NCI-H748 treated with DMSO at 0.1 percent for 48 hours (cell line): ENCODE measurements at regions not wholly inside any gene's neighbourhood (a gene's known extent, or its start where the extent isn't known, plus 50 kb on each side); places are given as distances from the start of the nearest gene placed in this dataset.
"Not testable (repeated sequence)": the region's sequence is repeated elsewhere in the genome, so short reads cannot be mapped to it uniquely, and the experiment has no call there.

Source experiments
- DNase-seq: peaks from one replicate; lab custom pipeline; 2025; lab: John Stamatoyannopoulos, UW

DNA sequence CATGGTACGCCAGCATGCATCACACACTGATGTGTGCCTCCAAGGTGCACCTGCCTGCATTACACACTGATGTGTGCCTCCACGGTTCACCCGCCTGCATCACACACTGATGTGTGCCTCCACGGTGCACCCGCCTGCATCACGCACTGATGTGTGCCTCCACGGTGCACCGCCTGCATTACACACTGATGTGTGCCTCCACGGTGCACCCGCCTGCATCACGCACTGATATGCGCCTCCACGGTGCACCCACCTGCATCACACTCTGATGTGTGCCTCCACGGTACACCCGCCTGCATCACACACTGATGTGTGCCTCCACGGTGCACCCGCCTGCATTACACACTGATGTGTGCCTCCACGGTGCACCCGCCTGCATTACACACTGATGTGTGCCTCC, 223.1 kb upstream of the SHH start:
- not testable (repeated sequence) for DNase-seq

DNA sequence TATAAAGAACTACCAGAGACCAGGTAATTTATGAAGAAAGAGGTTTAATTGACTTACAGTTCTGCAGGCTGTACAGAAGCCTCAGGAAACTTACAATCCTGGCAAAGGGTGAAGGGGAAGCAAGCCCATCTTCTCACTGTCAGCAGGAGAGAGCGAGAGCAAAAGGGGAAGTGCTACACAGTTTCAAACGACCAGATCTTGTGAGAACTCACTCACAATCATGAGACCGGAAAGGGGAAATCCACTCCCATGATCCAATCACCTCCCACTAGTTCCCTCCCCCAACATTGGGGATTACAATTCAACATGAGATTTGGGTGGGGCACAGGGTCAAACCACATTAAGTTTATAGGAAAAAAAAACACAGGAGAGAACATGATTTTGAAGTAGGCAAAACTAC, 222.1 kb upstream of the SHH start:
- no peak for DNase-seq

DNA sequence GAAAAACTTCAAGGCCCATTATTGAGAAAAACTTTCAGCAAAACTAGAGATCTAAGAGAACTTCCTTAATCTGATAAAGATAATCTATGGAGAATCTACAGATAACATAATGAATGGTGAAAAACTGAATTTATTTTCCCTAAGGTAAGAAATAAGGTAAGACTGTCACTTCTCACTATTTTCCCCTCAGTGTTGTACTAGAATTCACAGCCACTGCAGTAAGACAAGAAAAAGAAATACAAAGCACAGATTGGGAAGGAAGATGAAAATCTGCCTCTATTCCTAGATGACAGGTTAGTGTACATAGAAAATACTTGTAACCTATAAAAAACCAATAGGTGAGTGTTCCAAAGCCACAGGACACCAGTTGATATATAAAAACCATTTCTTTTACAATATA, 220.7 kb upstream of the SHH start:
- no peak for DNase-seq

DNA sequence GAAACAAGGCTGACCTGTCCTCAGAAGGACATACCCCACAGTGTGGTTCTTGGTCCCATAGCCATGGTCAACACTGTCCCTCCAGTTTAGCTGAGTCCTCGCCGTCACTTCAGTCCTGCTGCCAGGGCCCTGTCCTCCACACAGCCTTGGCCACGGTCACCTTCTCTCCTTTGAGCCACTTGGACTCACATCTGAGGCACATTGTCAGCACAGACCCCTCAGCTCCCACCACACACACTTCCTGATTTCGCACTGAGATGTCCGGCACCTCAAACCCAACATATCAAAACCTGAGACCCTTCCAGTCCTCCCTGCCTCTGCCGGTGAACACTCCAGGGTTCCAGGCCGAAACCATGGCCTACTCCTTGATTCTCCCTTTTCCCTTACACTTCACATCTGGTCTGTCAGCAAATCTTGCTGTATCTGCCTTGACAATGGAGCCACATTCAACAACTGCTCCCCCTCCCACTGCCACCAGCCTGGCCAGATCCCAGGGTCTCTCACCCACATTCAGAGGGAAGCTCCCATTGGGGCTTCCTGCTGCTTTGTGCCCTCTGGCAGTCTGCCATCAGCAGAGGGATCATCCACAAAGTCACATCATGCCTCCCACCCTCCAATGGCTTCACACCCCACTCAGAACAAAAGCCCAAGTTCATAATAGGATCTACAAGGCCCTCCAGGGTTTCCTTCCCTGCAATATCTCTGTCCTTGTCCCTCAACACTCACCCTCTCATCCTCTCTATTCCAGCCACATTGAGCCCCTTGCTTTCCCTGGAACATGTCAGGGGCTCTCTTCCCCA, 219.6 kb upstream of the SHH start:
- no peak for DNase-seq

DNA sequence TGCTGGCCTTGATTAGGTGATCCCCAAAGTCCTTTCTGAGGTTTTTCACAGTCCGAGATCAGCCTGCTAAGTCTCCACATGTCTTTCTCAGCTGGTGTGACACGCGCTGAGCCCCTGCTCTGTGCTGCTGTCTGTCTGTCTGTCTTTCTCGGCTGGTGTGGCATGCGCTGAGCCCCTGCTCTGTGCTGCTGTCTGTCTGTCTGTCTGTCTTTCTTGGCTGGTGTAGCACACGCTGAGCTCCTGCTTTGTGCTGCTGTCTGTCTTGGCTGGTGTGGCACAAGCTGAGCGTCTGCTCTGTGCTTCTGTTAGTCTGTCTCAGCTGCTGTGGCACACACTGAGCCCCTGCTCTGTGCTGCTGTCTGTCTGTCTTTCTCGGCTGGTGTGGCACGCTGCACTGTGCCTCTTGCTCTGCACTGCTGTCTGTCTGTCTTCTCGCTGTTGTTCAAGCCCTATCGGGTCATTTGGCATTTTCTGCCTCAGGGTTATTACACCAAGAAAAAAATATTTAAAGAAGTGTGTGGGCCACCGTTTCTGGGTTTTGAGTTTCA, 217.3 kb upstream of the SHH start:
- no peak for DNase-seq

DNA sequence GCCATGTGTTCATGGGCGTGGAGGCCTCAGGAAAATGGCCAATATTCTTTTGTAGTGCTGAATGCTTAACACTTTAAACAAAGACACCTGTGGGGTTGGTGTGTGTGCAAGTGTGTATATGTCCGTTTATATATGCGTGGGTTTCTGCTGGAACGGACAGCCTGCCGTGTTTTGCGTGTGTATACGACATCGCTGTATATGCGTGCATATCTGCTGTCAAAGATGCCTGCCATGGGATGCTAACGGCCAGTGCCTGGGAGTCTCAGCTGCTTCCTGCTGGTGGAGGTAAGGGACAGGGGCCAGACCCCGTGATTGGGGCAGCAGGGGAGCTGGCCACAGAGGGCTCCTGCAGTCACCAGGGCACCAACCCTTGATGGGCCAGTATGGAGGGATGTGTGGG, 216.3 kb upstream of the SHH start:
- DNase-seq = no peak

DNA sequence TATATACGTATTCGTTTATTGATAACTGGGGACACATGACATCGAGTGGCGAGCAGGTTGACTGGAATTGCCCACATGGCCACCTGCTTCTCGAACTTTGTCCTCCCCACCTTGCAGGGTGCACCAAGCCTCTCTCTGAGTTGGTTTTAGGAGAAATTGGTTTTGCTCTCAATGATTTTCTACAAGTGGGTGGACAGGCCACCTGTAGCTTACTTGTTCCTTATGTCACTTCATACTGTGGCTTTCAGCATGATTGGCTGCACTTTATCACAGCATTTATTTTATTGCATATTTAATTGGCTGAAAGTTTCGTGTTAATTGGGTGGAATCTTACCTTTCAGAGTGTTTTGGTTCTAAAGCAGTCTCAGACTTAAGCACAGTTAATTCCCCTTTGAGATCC, 215.6 kb upstream of the SHH start:
- DNase-seq = no peak

DNA sequence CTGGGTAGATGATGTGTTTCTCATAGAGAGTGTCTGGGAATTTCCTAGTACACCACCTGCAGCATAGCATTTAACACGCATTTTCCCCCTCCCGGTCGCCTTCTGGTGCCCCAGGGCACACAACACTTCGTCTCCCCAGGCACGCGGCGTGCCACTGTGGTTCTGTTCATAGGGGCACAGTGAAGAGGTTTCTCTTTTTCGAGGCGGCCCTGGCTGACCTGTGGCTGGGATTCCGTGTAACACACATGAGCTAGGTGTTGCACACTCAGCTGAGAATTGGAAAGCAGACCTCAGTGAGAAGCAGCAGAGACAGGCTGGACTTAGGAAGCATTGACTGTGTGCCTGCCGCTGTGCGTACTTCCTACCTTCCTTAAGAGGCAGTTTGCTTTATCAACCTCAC, 214.3 kb upstream of the SHH start:
- DNase-seq = no peak

DNA sequence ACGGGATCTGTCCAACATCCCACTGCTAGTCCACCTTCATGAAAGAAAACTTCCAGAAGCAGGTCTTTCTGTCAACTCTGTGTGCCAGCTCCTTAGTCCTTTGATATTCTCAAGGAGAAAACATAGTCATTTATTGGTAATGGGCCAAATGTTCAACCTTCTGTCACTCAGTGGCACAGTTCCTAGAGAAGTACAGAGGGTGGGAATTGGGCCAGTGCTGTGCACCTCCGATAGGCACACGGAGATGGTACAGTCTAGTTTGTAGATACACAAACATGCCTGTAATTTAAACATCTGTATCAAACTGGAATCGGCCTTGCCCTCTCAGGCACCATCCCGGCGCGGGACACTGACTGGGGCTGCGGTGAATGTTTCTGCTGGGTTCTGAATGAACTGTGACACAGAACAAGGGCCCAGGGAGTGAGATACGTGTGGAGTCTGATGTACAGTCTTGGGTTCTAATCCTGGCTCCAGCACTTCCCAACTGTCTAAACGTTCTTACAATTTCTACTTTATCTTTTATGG, 213.9 kb upstream of the SHH start:
- DNase-seq = no peak

DNA sequence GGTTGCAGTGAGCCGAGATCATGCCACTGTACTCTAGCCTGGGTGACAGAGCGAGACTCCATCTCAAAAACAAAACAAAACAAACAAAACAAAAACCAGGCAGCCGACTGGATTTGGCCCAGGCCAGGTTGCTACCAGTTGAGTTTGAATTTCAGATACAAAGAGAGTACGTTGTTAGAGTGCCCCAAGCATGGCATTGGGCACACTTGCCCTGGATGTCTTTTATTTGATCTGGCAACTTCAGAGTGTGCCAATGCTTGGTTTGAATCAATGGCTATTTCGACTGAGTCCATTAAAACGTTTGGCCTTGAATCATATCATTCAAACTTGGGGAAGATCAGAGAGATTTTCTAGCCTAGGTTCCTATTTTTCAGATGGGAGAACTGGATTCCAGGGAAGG, 213.4 kb upstream of the SHH start:
- no peak for DNase-seq

DNA sequence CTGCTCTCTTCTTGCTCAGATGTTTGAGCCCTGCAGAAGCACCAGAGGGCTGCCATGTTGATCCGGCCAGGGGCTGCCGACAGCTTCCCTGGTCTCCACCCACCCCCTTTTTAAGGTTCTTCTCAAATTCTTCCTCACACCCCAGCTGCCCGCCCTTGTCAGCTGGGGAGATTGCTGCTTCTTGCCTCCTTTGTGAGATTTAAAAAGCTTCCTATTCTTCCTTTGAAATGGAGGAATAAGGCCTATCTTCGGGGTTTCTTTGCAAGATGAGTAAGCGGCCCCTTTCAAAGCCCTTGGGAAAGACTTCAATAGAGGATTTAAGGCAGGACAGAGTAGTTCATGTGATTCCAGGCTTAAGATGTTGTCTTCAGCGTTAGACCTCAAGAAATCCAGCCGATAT, 211.9 kb upstream of the SHH start:
- DNase-seq = no peak

DNA sequence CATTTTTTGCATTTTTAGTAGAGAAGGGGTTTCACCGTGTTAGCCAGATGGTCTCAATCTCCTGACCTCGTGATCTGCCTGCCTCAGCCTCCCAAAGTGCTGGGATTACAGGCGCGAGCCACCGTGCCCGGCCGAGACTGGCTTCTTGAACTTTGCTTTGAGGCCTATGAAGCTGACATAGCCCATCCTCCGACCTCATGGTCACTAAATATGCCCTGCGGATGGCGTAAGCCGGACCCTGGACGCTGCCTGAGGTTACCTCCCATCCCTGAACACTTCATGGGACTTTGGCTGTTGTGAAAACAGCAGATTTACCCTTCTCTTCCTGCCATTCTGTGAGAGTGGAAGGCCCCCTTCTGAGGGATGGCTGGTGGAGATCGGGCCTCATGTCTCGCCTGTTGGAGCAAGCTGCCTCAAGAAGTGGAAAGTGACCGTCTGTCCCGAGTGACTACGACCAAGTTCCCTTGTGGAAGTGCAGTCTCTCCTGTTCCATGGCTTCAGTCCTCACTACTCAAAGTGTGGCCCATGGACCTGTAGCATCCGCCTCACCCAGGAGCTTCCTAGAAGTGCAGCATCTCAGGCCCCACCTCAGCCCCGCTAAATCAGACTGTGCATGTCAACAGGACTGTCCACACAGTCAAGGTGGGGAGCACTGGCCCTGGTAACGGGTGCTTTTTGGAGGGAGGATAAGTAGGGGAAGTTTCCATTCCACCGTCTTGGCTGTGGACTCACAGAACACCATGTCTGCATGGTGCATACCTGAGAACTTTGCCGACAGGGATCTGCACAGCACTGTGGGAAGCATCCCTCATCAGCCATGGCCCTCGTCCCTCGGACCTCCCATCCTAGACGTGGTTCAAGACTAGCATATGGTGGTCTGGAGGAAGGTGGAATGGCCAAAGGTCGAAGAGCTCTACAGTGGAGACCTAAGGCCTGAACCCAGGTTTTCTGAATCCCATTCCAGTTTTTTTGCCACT, 210.5 kb upstream of the SHH start:
- no peak for DNase-seq

DNA sequence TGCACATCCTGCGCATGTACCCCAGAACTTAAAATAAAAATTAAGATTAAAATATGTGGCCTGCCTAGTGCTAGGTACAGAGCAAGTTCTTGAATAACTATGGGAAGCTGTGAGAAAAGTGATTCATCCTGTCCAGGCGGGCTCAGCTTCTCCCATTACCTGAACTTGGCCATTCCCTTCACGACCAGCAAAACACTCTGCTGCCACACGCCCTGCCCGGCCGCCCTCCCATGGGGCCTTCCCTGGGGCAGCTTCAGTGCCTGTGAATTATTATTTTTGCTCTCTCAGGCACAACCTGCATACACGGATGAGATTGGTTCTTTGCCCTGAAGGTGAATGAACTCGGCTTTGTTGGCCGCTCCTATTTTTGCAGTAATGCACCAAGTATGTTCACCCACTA, 209.2 kb upstream of the SHH start:
- DNase-seq = no peak

DNA sequence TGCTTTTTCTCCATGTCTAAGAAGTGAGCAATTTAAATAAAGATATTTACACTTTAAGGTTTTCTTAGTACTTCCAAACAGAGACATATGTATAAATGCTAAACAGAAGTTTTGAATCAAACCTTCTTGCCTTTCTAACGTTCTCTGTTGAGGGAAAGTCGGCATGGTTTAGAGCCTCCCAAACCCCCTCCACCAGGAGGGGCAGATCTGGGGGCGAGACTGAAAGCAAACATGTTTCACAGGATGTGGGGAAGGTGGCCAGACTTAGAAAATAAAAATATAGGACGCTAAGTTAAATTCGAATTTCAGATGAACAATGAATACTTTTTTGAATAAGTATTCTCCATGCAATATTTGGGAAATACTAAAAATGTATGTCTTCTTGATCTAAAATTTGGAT, 208.3 kb upstream of the SHH start:
- DNase-seq = no peak

DNA sequence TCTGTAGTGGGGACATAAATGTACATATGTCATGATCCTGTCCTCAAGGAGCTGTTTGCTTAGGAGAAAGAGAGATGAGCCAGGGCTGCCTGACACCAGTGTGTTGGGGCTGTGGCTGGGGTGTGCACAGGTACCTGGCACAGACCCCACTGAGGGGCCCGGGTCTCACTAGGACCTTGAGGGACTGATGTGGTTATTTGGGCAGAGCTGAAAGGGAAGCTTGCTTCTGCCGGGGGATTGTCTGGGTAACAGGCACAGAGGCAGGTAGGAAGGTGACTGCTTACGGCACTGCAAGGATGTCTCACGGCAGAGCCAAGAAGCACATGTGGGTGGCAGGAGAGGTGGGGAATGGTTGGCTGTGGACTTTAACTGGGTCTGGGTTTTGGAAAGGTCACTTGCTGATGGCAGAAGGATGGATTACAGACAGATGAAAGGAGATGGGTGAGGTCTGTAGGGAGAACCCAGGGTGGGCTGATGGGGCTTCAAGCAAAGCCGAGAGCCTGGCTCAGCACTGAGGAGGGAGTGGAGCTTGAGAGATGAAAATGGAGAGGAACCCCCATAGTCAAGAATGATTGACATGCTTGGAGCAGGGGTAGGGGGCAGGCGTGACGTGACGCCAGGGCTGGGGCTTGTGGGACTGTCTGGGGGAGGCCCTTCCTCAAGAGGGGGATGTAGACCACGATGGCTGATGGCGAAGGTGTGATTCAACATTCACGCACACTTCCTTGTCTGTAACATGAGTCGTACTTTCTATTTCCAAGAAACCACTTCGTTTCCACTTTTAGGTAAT, 207.7 kb upstream of the SHH start:
- DNase-seq = no peak

DNA sequence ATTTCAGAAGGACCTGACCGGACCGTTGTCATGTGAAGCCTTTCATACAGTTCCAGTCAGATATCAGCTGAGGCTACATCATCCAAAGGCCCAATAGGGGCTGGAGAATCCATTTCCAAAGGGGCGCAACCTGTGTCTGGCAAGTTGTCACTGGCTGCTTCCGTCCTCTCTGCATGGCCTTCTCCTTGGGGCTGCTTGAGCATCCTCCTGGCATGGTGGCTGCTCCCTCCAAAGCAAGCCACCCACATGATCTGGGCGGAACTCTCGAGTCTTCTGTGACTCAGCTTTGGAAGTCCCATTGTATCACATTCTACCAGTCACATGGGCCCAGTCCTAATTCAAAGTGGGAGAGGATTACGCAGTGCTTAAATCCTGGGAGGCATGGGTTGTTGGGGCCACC, 207.0 kb upstream of the SHH start:
- DNase-seq = no peak

DNA sequence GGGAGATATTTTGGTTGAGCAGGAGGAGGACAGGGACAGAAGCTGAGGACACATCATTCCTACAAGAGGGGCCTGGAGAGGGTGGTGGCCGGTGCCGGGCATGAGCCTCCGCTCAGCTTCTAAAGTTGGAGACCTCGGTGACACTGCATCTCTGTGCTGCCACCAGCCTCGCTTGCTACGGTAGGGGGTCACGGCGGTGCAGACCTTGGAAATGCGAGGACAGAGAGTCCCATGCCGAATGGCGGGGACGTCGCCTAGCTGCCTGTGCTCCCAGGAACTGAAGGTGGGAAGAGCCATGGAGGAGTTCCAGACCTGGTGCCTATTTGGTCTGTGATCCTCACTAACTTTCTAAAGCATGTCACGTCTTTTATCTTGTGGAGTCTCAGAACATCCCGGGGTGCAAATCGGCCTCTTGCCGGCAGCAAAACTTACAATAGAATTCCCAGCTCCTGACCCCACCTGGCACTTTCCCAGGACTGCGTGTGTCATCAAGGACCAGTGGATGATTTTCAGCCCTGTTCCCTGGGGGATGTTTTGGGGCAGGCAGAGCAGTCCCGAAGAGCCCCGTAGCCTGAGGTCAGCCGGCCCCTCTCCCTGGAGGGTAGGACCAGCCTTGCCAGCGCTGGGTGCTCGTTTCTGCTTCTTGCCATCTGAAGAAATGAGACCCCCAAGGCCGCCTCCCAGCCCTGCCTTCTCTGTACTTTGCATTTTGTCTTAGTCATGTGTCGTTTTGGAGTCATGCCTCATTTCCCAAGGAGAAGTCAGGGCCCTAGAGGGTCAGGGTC, 205.8 kb upstream of the SHH start:
- DNase-seq = no peak

DNA sequence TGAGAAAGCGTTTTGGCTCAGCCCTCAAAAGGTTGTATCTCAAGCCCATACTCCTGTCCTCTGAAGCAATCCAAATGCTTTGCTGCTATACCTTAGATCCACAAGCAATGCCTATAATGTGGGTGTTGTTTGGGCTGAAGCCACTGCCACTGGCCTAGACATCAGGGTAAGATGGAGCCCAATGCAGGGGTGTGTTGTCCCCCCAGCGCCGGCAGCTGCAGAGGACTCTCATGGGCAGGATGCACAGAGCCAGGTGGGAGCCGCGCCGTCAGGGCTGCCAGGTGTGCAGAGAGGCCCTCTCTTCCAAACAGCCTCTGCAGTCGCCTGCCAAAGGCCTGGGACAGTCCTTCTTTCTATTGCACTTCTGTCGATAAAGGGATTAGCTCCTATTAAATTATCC, 205.2 kb upstream of the SHH start:
- DNase-seq = no peak

DNA sequence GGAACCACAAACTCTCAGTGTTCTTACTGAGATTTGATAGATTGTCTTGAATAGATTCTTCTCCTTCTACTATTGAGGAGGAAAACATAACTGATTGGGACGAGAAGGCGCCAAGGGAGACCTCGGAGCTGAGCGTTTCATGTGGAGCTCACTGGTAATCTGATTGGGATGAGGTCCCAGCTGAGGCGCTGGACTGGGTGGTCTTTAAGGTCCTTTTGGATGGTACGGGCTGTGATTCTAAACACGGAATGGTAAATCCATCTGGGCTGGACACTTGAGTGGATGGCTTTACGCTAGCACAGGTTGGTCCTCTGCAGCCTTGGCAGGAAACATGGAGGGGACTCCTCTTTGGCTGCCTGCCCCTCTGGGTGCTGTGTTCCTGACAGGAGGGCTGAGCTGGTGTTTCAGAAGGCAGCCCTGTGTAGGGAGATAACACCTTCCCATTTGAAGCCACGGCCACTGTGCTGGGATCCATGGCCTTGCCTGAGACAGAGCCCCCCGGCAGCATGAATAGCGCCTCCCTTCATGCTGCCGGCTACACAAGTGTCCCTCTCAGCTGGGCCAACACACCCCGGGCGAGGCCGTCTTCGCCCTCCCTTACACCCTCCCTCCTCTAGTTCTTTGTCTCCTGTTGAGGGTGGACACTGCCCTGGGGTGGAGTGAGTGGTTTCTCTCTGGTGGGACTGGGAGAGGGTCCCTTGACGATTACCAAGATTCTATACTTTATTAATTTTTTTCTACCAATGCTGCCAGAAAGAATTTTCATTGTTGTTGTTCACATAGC, 203.2 kb upstream of the SHH start:
- DNase-seq = no peak

DNA sequence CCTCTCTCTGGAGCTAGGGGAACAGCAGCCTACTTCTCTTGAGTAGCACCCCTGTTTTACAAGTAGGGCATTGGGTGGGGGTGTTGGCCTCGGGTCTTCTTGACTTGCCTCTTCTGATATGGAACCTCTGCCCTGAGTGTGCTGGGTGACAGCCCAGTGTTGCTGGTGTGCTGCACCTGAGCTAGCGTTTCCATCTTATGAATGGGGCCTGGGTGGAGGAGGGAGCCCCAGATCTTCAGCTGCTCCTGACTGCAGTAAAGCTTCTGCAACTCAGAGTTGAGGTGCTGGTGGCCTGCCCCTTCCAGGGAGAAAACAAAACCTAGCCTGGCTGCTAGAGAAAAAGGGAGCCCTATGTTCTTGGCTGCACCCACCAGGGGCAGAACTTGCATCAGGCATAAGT, 202.5 kb upstream of the SHH start:
- no peak for DNase-seq
